ENCODE measurements at regions not wholly inside any gene's neighbourhood (a gene's known extent, or its start where the extent isn't known, plus 50 kb on each side); places are given as distances from the start of the nearest gene placed in this dataset.

GRCh38 chr3:25171118-25171807 lies 256.8 kb upstream of the RARB start:
- in situ Hi-C loops (cut with HindIII; ENCODE audit: low sequenced_read_pairs) = no loop called here
- no peak overlapping the region for H3K4me3 ChIP-seq (ENCODE audit: low read depth, low read length)
- DNase-seq (ENCODE audit: low read depth, low spot score) = no peak
- no peak for TF ChIP-seq CTCF (IDR thresholded peaks at IDR 0.05; ENCODE audit: low read depth, low read length)

GRCh38 chr3:25171897-25172296 lies 256.2 kb upstream of the RARB start:
- in situ Hi-C loops (cut with HindIII; ENCODE audit: low sequenced_read_pairs) = no loop called here

GRCh38 chr3:25173606-25174005 lies 254.5 kb upstream of the RARB start:
- in situ Hi-C loops (cut with HindIII; ENCODE audit: low sequenced_read_pairs) = no loop called here
- no peak for TF ChIP-seq CTCF (IDR thresholded peaks at IDR 0.05; ENCODE audit: low read depth, low read length)
- no peak overlapping the region for H3K4me3 ChIP-seq (ENCODE audit: low read depth, low read length)
- DNase-seq (ENCODE audit: low read depth, low spot score) = no peak

More at GRCh38 chr3:25171897-25172296, 256.2 kb upstream of the RARB start:
- no peak for TF ChIP-seq CTCF (IDR thresholded peaks at IDR 0.05; ENCODE audit: low read depth, low read length)
- DNase-seq (ENCODE audit: low read depth, low spot score) = no peak
- no peak overlapping the region for H3K4me3 ChIP-seq (ENCODE audit: low read depth, low read length)

- in situ Hi-C loops (cut with HindIII; ENCODE audit: low sequenced_read_pairs) = no loop called here
- no peak overlapping the region for H3K4me3 ChIP-seq (ENCODE audit: low read depth, low read length)
- no peak for TF ChIP-seq CTCF (IDR thresholded peaks at IDR 0.05; ENCODE audit: low read depth, low read length)
- no peak for DNase-seq (ENCODE audit: low read depth, low spot score)
These were observed 253.8 kb upstream of the RARB start for GRCh38 chr3:25174251-25174650.

- in situ Hi-C loops (cut with HindIII; ENCODE audit: low sequenced_read_pairs) = no loop called here
- TF ChIP-seq CTCF (IDR thresholded peaks at IDR 0.05; ENCODE audit: low read depth, low read length) = no peak
These were observed 251.0 kb upstream of the RARB start for GRCh38 chr3:25177041-25177440.

GRCh38 chr3:25178672-25179071 lies 249.4 kb upstream of the RARB start:
- DNase-seq (ENCODE audit: low read depth, low spot score) = no peak
- H3K4me3 ChIP-seq (ENCODE audit: low read depth, low read length) = no peak overlapping the region
- no peak for TF ChIP-seq CTCF (IDR thresholded peaks at IDR 0.05; ENCODE audit: low read depth, low read length)
- in situ Hi-C loops (cut with HindIII; ENCODE audit: low sequenced_read_pairs) = no loop called here

More at GRCh38 chr3:25177041-25177440, 251.0 kb upstream of the RARB start:
- no peak overlapping the region for H3K4me3 ChIP-seq (ENCODE audit: low read depth, low read length)
- no peak for DNase-seq (ENCODE audit: low read depth, low spot score)

All from astrocyte of the spinal cord (primary cell).